Endothelial cell (in vitro differentiated cells): ENCODE measurements at regions not wholly inside any gene's neighbourhood (a gene's known extent, or its start where the extent isn't known, plus 50 kb on each side); places are given as distances from the start of the nearest gene placed in this dataset.

ENCODE experiments used
- DNase-seq: peaks from one replicate; pipeline ENCODE4 v3.0.0; 2021; ENCODE audit warnings: low spot score
- H3K27ac Mint-ChIP-seq: one replicate; pipeline ENCODE4 v1.8.0; 2021; ENCODE audit warnings: mixed read lengths, inconsistent platforms; ENCODE audit not compliant: unreplicated experiment
- H3K27me3 Mint-ChIP-seq: one replicate; pipeline ENCODE4 v1.8.0; 2021; ENCODE audit warnings: mild to moderate bottlenecking, moderate library complexity, mixed read lengths, inconsistent platforms; ENCODE audit not compliant: unreplicated experiment
- H3K36me3 Mint-ChIP-seq: one replicate; pipeline ENCODE4 v1.8.0; 2021; ENCODE audit warnings: mild to moderate bottlenecking, low read depth, mixed read lengths, inconsistent platforms; ENCODE audit not compliant: unreplicated experiment
- H3K4me1 Mint-ChIP-seq: one replicate; pipeline ENCODE4 v1.8.0; 2021; ENCODE audit warnings: mild to moderate bottlenecking, mixed read lengths, inconsistent platforms; ENCODE audit not compliant: unreplicated experiment
- H3K4me3 Mint-ChIP-seq: one replicate; pipeline ENCODE4 v1.8.0; 2021; ENCODE audit warnings: mild to moderate bottlenecking, mixed read lengths, inconsistent platforms; ENCODE audit not compliant: unreplicated experiment
- H3K9me3 Mint-ChIP-seq: one replicate; pipeline ENCODE4 v1.8.0; 2021; ENCODE audit warnings: mixed read lengths, inconsistent platforms; ENCODE audit not compliant: unreplicated experiment
- CTCF ChIP-seq: fragments of 200-600 bp; sonication (generic); IDR thresholded peaks from one replicate; pipeline ENCODE4 v1.5.0; 2021; ENCODE audit warnings: antibody characterized with exemption; ENCODE audit not compliant: unreplicated experiment

- Mint-ChIP-seq H3K27ac (no peak overlapping the region), H3K4me3 (no peak overlapping the region), H3K27me3 (no peaks in the 10 kb centered on the region), H3K9me3 (peaks cover 5% of the 10 kb centered on the region), H3K4me1 (peaks cover 3% of the 10 kb centered on the region), H3K36me3 (no peaks in the 10 kb centered on the region)
- no peak for DNase-seq
- TF ChIP-seq CTCF, result no peak
Measured at GRCh38 chr5:57939335-57939734, 456.7 kb upstream of the ACTBL2 start.

GRCh38 chr5:57938174-57938557, 455.6 kb upstream of the ACTBL2 start:
- no peak for DNase-seq
- no peaks in the 10 kb centered on the region for H3K36me3 Mint-ChIP-seq
- H3K27ac Mint-ChIP-seq, result no peak overlapping the region
- H3K9me3 Mint-ChIP-seq, result peaks cover 5% of the 10 kb centered on the region
- TF ChIP-seq CTCF, result no peak
- no peak overlapping the region for H3K4me3 Mint-ChIP-seq
- H3K27me3 Mint-ChIP-seq, result no peaks in the 10 kb centered on the region
- peaks cover 4% of the 10 kb centered on the region for H3K4me1 Mint-ChIP-seq

- H3K27me3 Mint-ChIP-seq, result no peaks in the 10 kb centered on the region
- H3K27ac Mint-ChIP-seq, result no peak overlapping the region
- H3K4me1 Mint-ChIP-seq, result peaks cover 4% of the 10 kb centered on the region
- H3K9me3 Mint-ChIP-seq, result peaks cover 5% of the 10 kb centered on the region
- H3K4me3 Mint-ChIP-seq, result no peak overlapping the region
- H3K36me3 Mint-ChIP-seq, result no peaks in the 10 kb centered on the region
- no peak for DNase-seq
- TF ChIP-seq CTCF, result no peak
Measured at GRCh38 chr5:57937501-57938173, 455.0 kb upstream of the ACTBL2 start.

- Mint-ChIP-seq H3K36me3 (no peaks in the 10 kb centered on the region), H3K4me1 (peaks cover 4% of the 10 kb centered on the region), H3K27ac (no peak overlapping the region), H3K27me3 (no peaks in the 10 kb centered on the region), H3K9me3 (peaks cover 5% of the 10 kb centered on the region), H3K4me3 (no peak overlapping the region)
- TF ChIP-seq CTCF, result no peak
- DNase-seq, result no peak
Measured at GRCh38 chr5:57937025-57937424, 454.4 kb upstream of the ACTBL2 start.

GRCh38 chr5:57932761-57933160, 450.1 kb upstream of the ACTBL2 start:
- peaks cover 4% of the 10 kb centered on the region for H3K4me1 Mint-ChIP-seq
- no peaks in the 10 kb centered on the region for H3K36me3 Mint-ChIP-seq

More at GRCh38 chr5:57932761-57933160, 450.1 kb upstream of the ACTBL2 start:
- H3K27ac Mint-ChIP-seq, result no peak overlapping the region
- DNase-seq, result no peak
- TF ChIP-seq CTCF, result no peak
- H3K27me3 Mint-ChIP-seq, result no peaks in the 10 kb centered on the region
- H3K4me3 Mint-ChIP-seq, result no peak overlapping the region
- H3K9me3 Mint-ChIP-seq, result no peaks in the 10 kb centered on the region
